ENCODE measurements at regions not wholly inside any gene's neighbourhood (a gene's known extent, or its start where the extent isn't known, plus 50 kb on each side); places are given as distances from the start of the nearest gene placed in this dataset.

- TF ChIP-seq ZNF70 (CRISPR knock-in tag; IDR thresholded peaks at IDR 0.05) = no peak
- ATAC-seq = no peak
These were observed 120.1 kb upstream of the CDH4 start for GRCh38 chr20:61131944-61132343.

- no peak for TF ChIP-seq POU6F1 (CRISPR knock-in tag; IDR thresholded peaks at IDR 0.05; ENCODE audit: borderline replicate concordance, low read depth)
- TF ChIP-seq ZC3H10 (CRISPR knock-in tag; IDR thresholded peaks at IDR 0.05) = no peak
- TF ChIP-seq TSHZ2 (CRISPR knock-in tag; IDR thresholded peaks at IDR 0.05) = no peak
- no peak for TF ChIP-seq PPARA (CRISPR knock-in tag; IDR thresholded peaks at IDR 0.05; ENCODE audit: borderline replicate concordance)
- TF ChIP-seq ARNTL (CRISPR knock-in tag; IDR thresholded peaks at IDR 0.05; ENCODE audit: borderline replicate concordance, low read depth) = no peak
- no peak for TF ChIP-seq ZFP30 (CRISPR knock-in tag; IDR thresholded peaks at IDR 0.05)
- no peak for TF ChIP-seq TOX (CRISPR knock-in tag; IDR thresholded peaks at IDR 0.05; ENCODE audit: borderline replicate concordance)
- TF ChIP-seq CREB5 (CRISPR knock-in tag; IDR thresholded peaks at IDR 0.05; ENCODE audit: low read depth) = no peak
- TF ChIP-seq PATZ1 (CRISPR knock-in tag; IDR thresholded peaks at IDR 0.05; ENCODE audit: borderline replicate concordance) = no peak
- no peak for TF ChIP-seq ZNF8 (CRISPR knock-in tag; IDR thresholded peaks at IDR 0.05)
- no peak for ATAC-seq
These were observed 118.5 kb upstream of the CDH4 start for GRCh38 chr20:61133611-61134010.

- ATAC-seq = no peak
- TF ChIP-seq OSR1 (CRISPR knock-in tag; IDR thresholded peaks at IDR 0.05) (no peak), TSHZ2 (CRISPR knock-in tag; IDR thresholded peaks at IDR 0.05) (no peak), TOX (CRISPR knock-in tag; IDR thresholded peaks at IDR 0.05; ENCODE audit: borderline replicate concordance) (no peak), CSRNP3 (CRISPR knock-in tag; IDR thresholded peaks at IDR 0.05) (no peak), ZFP30 (CRISPR knock-in tag; IDR thresholded peaks at IDR 0.05) (no peak), ARNTL (CRISPR knock-in tag; IDR thresholded peaks at IDR 0.05; ENCODE audit: borderline replicate concordance, low read depth) (no peak), PPARA (CRISPR knock-in tag; IDR thresholded peaks at IDR 0.05; ENCODE audit: borderline replicate concordance) (no peak), PATZ1 (CRISPR knock-in tag; IDR thresholded peaks at IDR 0.05; ENCODE audit: borderline replicate concordance) (no peak), ZNF565 (CRISPR knock-in tag; conservative IDR thresholded peaks at IDR 0.05; ENCODE audit: low read depth) (no peak), CREB5 (CRISPR knock-in tag; IDR thresholded peaks at IDR 0.05; ENCODE audit: low read depth) (no peak), POU6F1 (CRISPR knock-in tag; IDR thresholded peaks at IDR 0.05; ENCODE audit: borderline replicate concordance, low read depth) (no peak), ZC3H10 (CRISPR knock-in tag; IDR thresholded peaks at IDR 0.05) (no peak), ISL1 (CRISPR knock-in tag; IDR thresholded peaks at IDR 0.05) (no peak), GLIS3 (CRISPR knock-in tag; IDR thresholded peaks at IDR 0.05) (no peak), ESRRG (CRISPR knock-in tag; IDR thresholded peaks at IDR 0.05) (no peak), ZNF8 (CRISPR knock-in tag; IDR thresholded peaks at IDR 0.05) (no peak)
These were observed 117.6 kb upstream of the CDH4 start for GRCh38 chr20:61134296-61135030.
